Left lung (tissue), 4 donors: ENCODE measurements at regions not wholly inside any gene's neighbourhood (a gene's known extent, or its start where the extent isn't known, plus 50 kb on each side); places are given as distances from the start of the nearest gene placed in this dataset.

ENCODE experiments used
- ATAC-seq: fragments of 200-7000 bp; cut with Tn5 transposase; one replicate; pipeline ENCODE4 v1.9.1; 2020; ENCODE audit warnings: moderate library complexity
- DNase-seq, 4 donors: peaks; one replicate each; pipeline ENCODE4 v3.0.0-alpha.2; 2013 to 2020
- H3K27ac ChIP-seq, 2 donors: fragments of 200-600 bp; sonication (generic) in 1 of 2; one replicate each; pipeline versions ENCODE4 v1.5.0 to v1.8.0; 2020 to 2021
- H3K27me3 ChIP-seq, 2 donors: fragments of 200-600 bp; sonication (generic) in 1 of 2; one replicate each; pipeline versions ENCODE4 v1.5.0 to v1.8.0; 2020 to 2021
- H3K36me3 ChIP-seq, 2 donors: fragments of 200-600 bp; sonication (generic) in 1 of 2; one replicate each; pipeline versions ENCODE4 v1.5.0 to v1.8.0; 2020 to 2021
- H3K4me1 ChIP-seq, 2 donors: fragments of 200-600 bp; one replicate each; pipeline ENCODE4 v1.8.0; 2021
- H3K4me3 ChIP-seq, 2 donors: fragments of 200-600 bp; sonication (generic) in 1 of 2; one replicate each; pipeline versions ENCODE4 v1.5.0 to v1.8.0; 2020 to 2021; ENCODE audit warnings: mild to moderate bottlenecking in 1 of 2
- H3K9me3 ChIP-seq, 2 donors: fragments of 200-600 bp; sonication (generic) in 1 of 2; one replicate each; pipeline versions ENCODE4 v1.5.0 to v1.8.0; 2020 to 2021
- CTCF ChIP-seq, 2 donors: fragments of 200-600 bp; sonication (generic) in 1 of 2; IDR thresholded peaks; one replicate each; pipeline versions ENCODE4 v1.5.0 to v1.8.0; 2021; ENCODE audit warnings: antibody characterized with exemption in 2 of 2
- intact Hi-C, 2 donors: fragments of 100-400 bp; cut with DNase I; formaldehyde crosslinking; loops; one replicate each; pipeline versions ENCODE4 v1.11.2 to v1.14.2; 2022
- donor health status: DM: no; HTN: yes; CAD: no.
- donor health status: DM: no; HTN: no; CAD: no.

GRCh38 chr6:167409694-167410093 is 84.8 kb downstream of the TTLL2 start:
- Histone ChIP-seq H3K9me3 (no peaks in the 10 kb centered on the region), H3K27me3 (no peaks in the 10 kb centered on the region), H3K27ac (no peak overlapping the region), H3K36me3 (no peaks in the 10 kb centered on the region), H3K4me3 (no peak overlapping the region), H3K4me1 (no peaks in the 10 kb centered on the region)
- TF ChIP-seq CTCF (IDR thresholded peaks at IDR 0.05): no peak
- intact Hi-C loops: no loop called here
- ATAC-seq (no peak), DNase-seq (no peak)

DNA sequence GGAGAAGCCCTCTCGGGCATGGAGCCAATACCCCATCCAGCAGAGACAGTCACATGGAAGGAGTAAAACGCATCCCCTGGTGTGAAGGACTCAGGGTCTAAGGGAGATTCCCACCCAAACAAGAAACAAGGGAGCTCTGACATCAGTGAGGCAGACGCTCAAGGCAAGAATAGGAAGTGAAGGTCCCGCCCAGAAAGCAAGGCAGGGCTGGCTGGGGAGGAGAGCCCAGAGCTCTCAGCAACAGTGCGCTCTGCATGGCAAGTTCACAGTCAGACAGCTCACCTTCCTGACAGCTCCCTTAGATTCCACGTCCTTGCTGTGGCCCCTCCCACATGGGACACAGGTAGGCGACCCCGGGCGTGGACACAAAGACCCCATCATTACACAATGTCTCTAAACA is 85.6 kb downstream of the TTLL2 start:
- Histone ChIP-seq H3K4me3 (no peak overlapping the region), H3K27ac (no peak overlapping the region), H3K9me3 (no peaks in the 10 kb centered on the region), H3K36me3 (no peaks in the 10 kb centered on the region), H3K4me1 (no peaks in the 10 kb centered on the region), H3K27me3 (no peaks in the 10 kb centered on the region)
- intact Hi-C loops: no loop called here
- ATAC-seq: no peak
- DNase-seq: no peak
- no peak for TF ChIP-seq CTCF (IDR thresholded peaks at IDR 0.05)

DNA sequence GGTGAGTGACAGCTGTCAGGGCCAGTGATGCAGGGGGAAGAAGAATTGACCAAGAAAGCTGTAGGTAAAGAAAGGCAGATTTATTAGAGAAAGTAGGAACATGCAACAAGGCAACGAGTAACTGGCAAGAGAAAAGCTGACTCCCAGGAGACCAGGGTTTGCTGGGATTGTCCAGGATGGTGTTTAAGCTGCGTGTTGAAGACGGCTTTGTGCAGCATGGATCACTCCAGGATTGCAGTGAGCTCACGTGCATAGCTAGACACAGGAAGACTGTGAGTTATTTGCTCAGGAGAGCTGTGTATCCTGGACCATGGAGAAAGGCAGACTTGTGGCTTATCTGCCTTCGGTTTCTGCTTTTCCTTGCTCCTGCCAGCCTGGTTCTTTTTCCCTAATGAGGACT is 87.6 kb downstream of the TTLL2 start:
- no peak overlapping the region for H3K4me3 ChIP-seq
- no peaks in the 10 kb centered on the region for H3K4me1 ChIP-seq
- H3K27me3 ChIP-seq: no peaks in the 10 kb centered on the region
- DNase-seq: no peak
- ATAC-seq: no peak
- no peak overlapping the region for H3K27ac ChIP-seq
- H3K36me3 ChIP-seq: no peaks in the 10 kb centered on the region
- no peak for TF ChIP-seq CTCF (IDR thresholded peaks at IDR 0.05)
- intact Hi-C loops: no loop called here
- H3K9me3 ChIP-seq: no peaks in the 10 kb centered on the region

GRCh38 chr6:167415441-167415961 is 90.6 kb downstream of the TTLL2 start:
- H3K36me3 ChIP-seq: no peaks in the 10 kb centered on the region
- H3K27ac ChIP-seq: no peak overlapping the region
- no peak for TF ChIP-seq CTCF (IDR thresholded peaks at IDR 0.05)
- H3K4me1 ChIP-seq: no peaks in the 10 kb centered on the region
- H3K4me3 ChIP-seq: no peak overlapping the region
- DNase-seq (no peak), ATAC-seq (no peak)
- intact Hi-C loops: no loop called here
- H3K9me3 ChIP-seq: no peaks in the 10 kb centered on the region
- no peaks in the 10 kb centered on the region for H3K27me3 ChIP-seq

DNA sequence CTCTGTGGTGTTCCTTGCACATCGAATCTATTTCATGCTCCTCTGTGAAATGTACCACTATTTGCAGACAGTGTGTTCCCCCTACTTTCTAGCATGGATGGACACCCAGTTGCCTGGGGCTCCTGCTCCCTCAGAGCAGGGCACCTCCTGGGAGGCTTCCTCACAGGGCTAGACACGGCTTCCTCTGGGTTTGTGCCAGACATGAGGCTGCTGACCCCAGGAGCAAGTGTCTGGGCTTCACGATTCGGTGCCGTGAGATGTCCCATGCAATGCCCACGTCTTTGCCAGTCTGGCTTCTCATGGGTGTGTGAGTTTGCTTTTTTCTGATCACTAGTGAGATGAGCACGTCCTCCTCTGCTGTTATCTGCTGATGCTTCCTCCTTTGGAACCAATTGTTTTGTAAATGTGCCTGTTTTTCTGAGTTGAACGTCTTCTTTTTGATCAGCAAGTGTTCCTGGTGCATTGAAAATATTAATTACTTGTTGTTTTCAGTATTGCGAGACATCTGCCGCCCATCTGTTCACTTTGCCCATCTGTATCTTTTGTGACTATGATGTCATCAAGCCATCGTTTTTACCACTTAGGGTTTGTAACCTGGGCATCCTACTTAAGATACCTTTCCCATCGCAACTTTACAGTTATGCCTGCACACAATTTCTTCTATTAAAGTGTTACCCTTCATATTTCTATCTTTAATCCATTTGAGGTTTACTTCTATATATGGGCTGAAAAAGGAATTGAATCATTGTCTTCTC is 92.0 kb downstream of the TTLL2 start:
- H3K4me3 ChIP-seq: no peak overlapping the region
- H3K4me1 ChIP-seq: no peaks in the 10 kb centered on the region
- H3K9me3 ChIP-seq: peaks cover 0 to 2% of the 10 kb centered on the region in 2 donors
- no peak for TF ChIP-seq CTCF (IDR thresholded peaks at IDR 0.05)
- no peaks in the 10 kb centered on the region for H3K36me3 ChIP-seq
- intact Hi-C loops: no loop called here
- DNase-seq (no peak), ATAC-seq (no peak)
- H3K27me3 ChIP-seq: no peaks in the 10 kb centered on the region
- H3K27ac ChIP-seq: no peak overlapping the region
